Stimulated activated effector memory CD8-positive, alpha-beta T cell treated with anti-CD3 and anti-CD28 coated beads, Interleukin-12 subunit alpha, Interleukin-12 subunit beta, amount 100 ng/mL, for 72 hours (primary cell): ENCODE measurements at regions not wholly inside any gene's neighbourhood (a gene's known extent, or its start where the extent isn't known, plus 50 kb on each side); places are given as distances from the start of the nearest gene placed in this dataset.
"Not testable (repeated sequence)": the region's sequence is repeated elsewhere in the genome, so short reads cannot be mapped to it uniquely, and the experiment has no call there.

Experiments used
- ATAC-seq: fragments of 150-1000 bp; cut with Tn5 transposase; 2 replicates; pipeline ENCODE4 v1.10.0; 2021
- DNase-seq, 2 donors: peaks; one replicate each; pipeline ENCODE4 v3.0.0; 2021 to 2022; ENCODE audit warnings: low spot score in 2 of 2
- H3K27ac Mint-ChIP-seq: one replicate; pipeline ENCODE4 v1.8.0; 2022; ENCODE audit warnings: mild to moderate bottlenecking, mixed read lengths
- H3K36me3 Mint-ChIP-seq: one replicate; pipeline ENCODE4 v1.8.0; 2022; ENCODE audit warnings: mild to moderate bottlenecking, mixed read lengths
- H3K4me1 Mint-ChIP-seq: one replicate; pipeline ENCODE4 v1.8.0; 2022; ENCODE audit warnings: mixed read lengths
- H3K4me3 Mint-ChIP-seq: one replicate; pipeline ENCODE4 v1.8.0; 2022; ENCODE audit warnings: mild to moderate bottlenecking, mixed read lengths
- H3K9me3 Mint-ChIP-seq: one replicate; pipeline ENCODE4 v1.8.0; 2022; ENCODE audit warnings: mixed read lengths

- Mint-ChIP-seq H3K4me3 (no peak overlapping the region), H3K36me3 (no peaks in the 10 kb centered on the region), H3K9me3 (no peaks in the 10 kb centered on the region), H3K4me1 (no peaks in the 10 kb centered on the region), H3K27ac (no peak overlapping the region)
- ATAC-seq (no peak), DNase-seq (no peak)
Observed at GRCh38 chr9:117887941-117888340, 183.7 kb downstream of the TLR4 start.

DNA sequence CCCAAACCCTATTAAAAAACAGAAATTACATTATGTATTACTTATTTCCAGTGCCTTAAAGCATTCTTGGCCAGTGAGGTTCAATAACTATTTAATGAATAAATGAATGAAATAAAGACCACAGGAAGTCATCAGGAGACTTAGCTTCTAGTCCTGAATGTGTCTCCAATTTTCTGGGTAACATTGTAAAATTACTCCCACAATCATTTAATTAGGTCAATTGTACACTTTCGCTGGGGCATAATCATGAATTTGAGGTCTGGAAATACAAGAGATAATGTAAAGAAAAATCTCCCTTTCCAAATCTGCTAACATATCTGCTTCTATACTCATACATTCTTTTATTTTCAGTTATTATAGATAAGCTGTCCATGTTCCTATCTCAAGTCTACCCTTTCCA lies 199.2 kb downstream of the TLR4 start:
- Mint-ChIP-seq H3K4me1 (no peaks in the 10 kb centered on the region), H3K36me3 (no peaks in the 10 kb centered on the region)
- DNase-seq = no peak

GRCh38 chr9:117906763-117907162 lies 202.6 kb downstream of the TLR4 start:
- DNase-seq = no peak
- peaks cover 16% of the 10 kb centered on the region for H3K9me3 Mint-ChIP-seq
- H3K36me3 Mint-ChIP-seq = no peaks in the 10 kb centered on the region

More for the DNA sequence above, 199.2 kb downstream of the TLR4 start:
- ATAC-seq = no peak
- Mint-ChIP-seq H3K9me3 (no peaks in the 10 kb centered on the region), H3K27ac (no peak overlapping the region), H3K4me3 (no peak overlapping the region)

GRCh38 chr9:117907420-117907819 lies 203.2 kb downstream of the TLR4 start:
- H3K27ac Mint-ChIP-seq = no peak overlapping the region
- no peak for ATAC-seq
- H3K4me3 Mint-ChIP-seq = no peak overlapping the region
- no peaks in the 10 kb centered on the region for H3K36me3 Mint-ChIP-seq
- H3K4me1 Mint-ChIP-seq = no peaks in the 10 kb centered on the region
- no peak for DNase-seq
- H3K9me3 Mint-ChIP-seq = peaks cover 18% of the 10 kb centered on the region

More at GRCh38 chr9:117906763-117907162, 202.6 kb downstream of the TLR4 start:
- no peak overlapping the region for H3K4me3 Mint-ChIP-seq
- H3K27ac Mint-ChIP-seq = no peak overlapping the region
- H3K4me1 Mint-ChIP-seq = no peaks in the 10 kb centered on the region
- ATAC-seq = no peak

- Mint-ChIP-seq H3K4me1 (no peaks in the 10 kb centered on the region), H3K27ac (no peak overlapping the region), H3K4me3 (no peak overlapping the region), H3K9me3 (peaks cover 23% of the 10 kb centered on the region), H3K36me3 (no peaks in the 10 kb centered on the region)
- DNase-seq = no peak
- no peak for ATAC-seq
Observed at GRCh38 chr9:117916291-117916690, 212.1 kb downstream of the TLR4 start.

DNA sequence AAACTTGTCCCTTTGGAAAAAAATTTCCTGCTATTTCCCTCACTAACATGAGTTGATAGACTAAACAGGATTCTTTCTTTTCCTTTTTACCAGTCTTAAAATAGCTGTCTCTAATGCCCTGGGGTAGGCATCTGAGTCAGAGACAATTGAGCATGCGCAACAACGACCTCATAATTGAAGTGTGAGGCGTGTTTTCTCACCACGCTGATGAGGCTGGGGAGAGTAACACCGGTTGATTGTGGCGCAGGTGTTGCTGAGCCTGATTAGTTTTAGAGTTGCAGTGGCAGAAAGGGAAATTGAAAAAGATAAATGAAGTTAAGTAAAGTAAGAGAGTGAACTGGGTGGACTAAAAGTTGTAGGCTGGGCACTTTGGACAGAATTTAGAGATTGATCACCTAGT lies 213.7 kb downstream of the TLR4 start:
- H3K36me3 Mint-ChIP-seq = no peaks in the 10 kb centered on the region
- H3K4me1 Mint-ChIP-seq = no peaks in the 10 kb centered on the region
- H3K9me3 Mint-ChIP-seq = peaks cover 14% of the 10 kb centered on the region
- H3K27ac Mint-ChIP-seq = no peak overlapping the region
- ATAC-seq = no peak
- H3K4me3 Mint-ChIP-seq = no peak overlapping the region
- no peak for DNase-seq

DNA sequence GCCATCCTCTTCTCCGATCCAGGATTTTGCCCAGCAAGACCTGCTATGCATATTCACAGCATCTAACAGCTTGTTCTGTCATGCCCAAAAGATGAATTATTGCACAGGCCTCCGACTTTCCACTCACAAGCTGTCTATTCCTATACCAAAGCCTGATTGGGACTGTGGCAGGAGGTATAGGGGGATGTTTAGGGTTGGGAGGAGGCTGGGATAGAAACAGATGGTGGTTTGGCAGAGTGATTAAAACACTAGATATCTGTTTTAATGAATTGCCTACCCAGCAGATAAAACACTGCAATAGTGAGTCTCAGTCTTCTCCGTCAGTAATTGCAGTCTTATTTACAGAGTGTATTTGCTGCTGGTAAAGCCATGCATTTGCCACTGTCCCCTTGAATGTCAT lies 215.3 kb downstream of the TLR4 start:
- H3K36me3 Mint-ChIP-seq = no peaks in the 10 kb centered on the region
- no peak for DNase-seq
- no peak overlapping the region for H3K27ac Mint-ChIP-seq
- ATAC-seq = no peak
- no peak overlapping the region for H3K4me3 Mint-ChIP-seq
- H3K4me1 Mint-ChIP-seq = no peaks in the 10 kb centered on the region
- peaks cover 11% of the 10 kb centered on the region for H3K9me3 Mint-ChIP-seq

GRCh38 chr9:117926031-117926658 lies 221.9 kb downstream of the TLR4 start:
- no peaks in the 10 kb centered on the region for H3K9me3 Mint-ChIP-seq
- H3K4me1 Mint-ChIP-seq = no peaks in the 10 kb centered on the region
- DNase-seq = no peak
- no peak overlapping the region for H3K27ac Mint-ChIP-seq
- ATAC-seq = no peak
- H3K4me3 Mint-ChIP-seq = no peak overlapping the region
- no peaks in the 10 kb centered on the region for H3K36me3 Mint-ChIP-seq

- ATAC-seq = no peak
- DNase-seq = no peak
- Mint-ChIP-seq H3K4me3 (no peak overlapping the region), H3K4me1 (no peaks in the 10 kb centered on the region), H3K9me3 (no peaks in the 10 kb centered on the region), H3K36me3 (no peaks in the 10 kb centered on the region), H3K27ac (no peak overlapping the region)
Observed at GRCh38 chr9:117927354-117927753, 223.2 kb downstream of the TLR4 start.

- no peak for DNase-seq
- H3K4me3 Mint-ChIP-seq = no peak overlapping the region
- H3K9me3 Mint-ChIP-seq = no peaks in the 10 kb centered on the region
- no peak overlapping the region for H3K27ac Mint-ChIP-seq
- no peak for ATAC-seq
- H3K36me3 Mint-ChIP-seq = no peaks in the 10 kb centered on the region
- H3K4me1 Mint-ChIP-seq = no peaks in the 10 kb centered on the region
Observed at GRCh38 chr9:117929868-117930267, 225.7 kb downstream of the TLR4 start.

GRCh38 chr9:117932585-117932984 lies 228.4 kb downstream of the TLR4 start:
- H3K27ac Mint-ChIP-seq = no peak overlapping the region
- H3K4me1 Mint-ChIP-seq = no peaks in the 10 kb centered on the region
- H3K4me3 Mint-ChIP-seq = no peak overlapping the region
- DNase-seq = no peak
- no peak for ATAC-seq
- H3K36me3 Mint-ChIP-seq = no peaks in the 10 kb centered on the region
- H3K9me3 Mint-ChIP-seq = no peaks in the 10 kb centered on the region

DNA sequence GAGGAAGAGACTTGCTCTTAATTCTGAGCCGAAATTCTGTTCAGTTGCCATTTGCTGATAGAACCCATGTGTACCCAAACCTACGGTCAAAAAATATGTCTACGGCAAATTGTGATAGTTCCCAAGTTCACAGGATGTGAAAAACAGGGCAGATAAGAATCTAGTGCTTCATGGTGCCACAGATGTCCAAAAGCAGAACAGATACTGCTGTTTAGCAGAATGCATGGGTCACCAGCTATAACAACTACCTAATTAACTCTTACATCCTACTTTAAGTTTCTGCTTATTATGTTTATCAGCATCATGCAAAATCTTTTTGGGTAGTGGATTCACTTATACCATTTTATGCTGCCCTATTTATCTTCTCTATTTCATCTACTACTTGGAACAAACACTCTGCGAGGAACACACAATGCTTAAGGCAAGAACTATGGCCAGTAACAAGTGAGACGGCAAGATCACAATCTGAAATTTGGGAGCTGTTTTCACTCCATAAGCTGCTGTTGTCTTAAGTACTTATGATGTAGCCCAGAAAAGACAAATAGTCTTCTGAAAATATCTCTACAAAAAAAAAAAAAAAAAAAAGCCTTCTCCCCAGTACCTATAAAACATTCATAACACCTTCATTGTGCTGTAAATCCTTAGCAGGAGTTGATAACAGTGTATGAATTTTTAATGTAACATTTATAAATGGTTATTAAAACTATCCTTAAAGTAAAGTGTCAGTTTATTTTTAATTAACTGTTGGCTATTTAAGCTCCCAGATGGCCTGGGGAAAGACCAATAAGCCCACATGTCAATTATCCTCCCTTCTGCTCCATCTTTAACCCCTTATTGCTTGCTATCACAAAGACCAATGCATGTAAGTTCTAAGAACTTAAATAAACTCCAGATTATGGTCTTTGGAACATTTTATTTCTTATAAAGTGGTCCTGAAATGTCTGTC lies 232.3 kb downstream of the TLR4 start:
- Mint-ChIP-seq H3K36me3 (no peaks in the 10 kb centered on the region), H3K27ac (no peak overlapping the region), H3K4me3 (no peak overlapping the region), H3K4me1 (no peaks in the 10 kb centered on the region), H3K9me3 (no peaks in the 10 kb centered on the region)
- no peak for ATAC-seq
- no peak for DNase-seq

GRCh38 chr9:117938086-117938485 lies 233.9 kb downstream of the TLR4 start:
- no peak for ATAC-seq
- Mint-ChIP-seq H3K36me3 (no peaks in the 10 kb centered on the region), H3K4me1 (no peaks in the 10 kb centered on the region), H3K4me3 (no peak overlapping the region), H3K9me3 (no peaks in the 10 kb centered on the region), H3K27ac (no peak overlapping the region)
- DNase-seq = no peak

GRCh38 chr9:117938896-117939295 lies 234.7 kb downstream of the TLR4 start:
- no peaks in the 10 kb centered on the region for H3K9me3 Mint-ChIP-seq
- no peak overlapping the region for H3K27ac Mint-ChIP-seq
- no peaks in the 10 kb centered on the region for H3K36me3 Mint-ChIP-seq
- H3K4me1 Mint-ChIP-seq = no peaks in the 10 kb centered on the region
- H3K4me3 Mint-ChIP-seq = no peak overlapping the region
- DNase-seq = no peak
- no peak for ATAC-seq

GRCh38 chr9:117944750-117945149 lies 240.5 kb downstream of the TLR4 start:
- not testable (repeated sequence) for DNase-seq, H3K27ac Mint-ChIP-seq, H3K36me3 Mint-ChIP-seq, H3K4me3 Mint-ChIP-seq, H3K9me3 Mint-ChIP-seq, H3K4me1 Mint-ChIP-seq, ATAC-seq

DNA sequence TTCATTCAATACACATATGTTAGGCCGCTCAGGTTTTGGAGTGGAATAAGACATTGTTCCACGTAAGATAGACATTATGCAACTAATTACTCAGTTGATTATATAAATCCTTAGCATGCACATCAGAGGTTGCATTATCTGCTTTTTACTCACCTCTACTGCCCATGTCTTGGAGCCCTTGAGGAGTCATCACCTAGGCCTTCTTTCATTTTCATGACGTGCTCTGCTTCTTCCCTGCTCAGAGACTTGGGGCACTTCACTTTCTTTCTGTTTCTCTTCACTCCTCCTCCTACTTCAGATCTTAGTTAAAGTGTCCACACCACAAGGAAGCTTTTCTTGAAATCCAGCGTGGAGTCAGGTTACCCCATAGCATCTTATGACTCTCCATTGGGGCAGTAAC lies 241.1 kb downstream of the TLR4 start:
- no peak overlapping the region for H3K27ac Mint-ChIP-seq
- no peak for DNase-seq
- no peaks in the 10 kb centered on the region for H3K36me3 Mint-ChIP-seq
- no peaks in the 10 kb centered on the region for H3K9me3 Mint-ChIP-seq
- no peaks in the 10 kb centered on the region for H3K4me1 Mint-ChIP-seq
- H3K4me3 Mint-ChIP-seq = no peak overlapping the region
- peak; percentile 34 for ATAC-seq
